ENCODE measurements at regions not wholly inside any gene's neighbourhood (a gene's known extent, or its start where the extent isn't known, plus 50 kb on each side); places are given as distances from the start of the nearest gene placed in this dataset.
A peak's percentile ranks its signal among the peaks of the same experiment; 100 is the strongest.

- no peak for DNase-seq
Measured at GRCh38 chr1:219772265-219773036, 155.9 kb downstream of the SLC30A10 start.

- no peak for DNase-seq
Measured at GRCh38 chr1:219771080-219771479, 157.3 kb downstream of the SLC30A10 start.

GRCh38 chr1:219763321-219763720 is 150.4 kb upstream of the ZC3H11B start:
- DNase-seq = no peak

GRCh38 chr1:219761208-219761860 is 148.4 kb upstream of the ZC3H11B start:
- no peak for DNase-seq

- no peak for DNase-seq
Measured at GRCh38 chr1:219759095-219759494, 146.2 kb upstream of the ZC3H11B start.

GRCh38 chr1:219757890-219758289 is 145.0 kb upstream of the ZC3H11B start:
- no peak for DNase-seq

GRCh38 chr1:219755234-219755633 is 142.3 kb upstream of the ZC3H11B start:
- no peak for DNase-seq

- no peak for DNase-seq
Measured at GRCh38 chr1:219754767-219755166, 141.9 kb upstream of the ZC3H11B start.

GRCh38 chr1:219753914-219754313 is 141.0 kb upstream of the ZC3H11B start:
- DNase-seq = no peak

- no peak for DNase-seq
Measured at GRCh38 chr1:219752645-219753044, 139.7 kb upstream of the ZC3H11B start.

GRCh38 chr1:219751870-219752507 is 139.1 kb upstream of the ZC3H11B start:
- DNase-seq = no peak

- DNase-seq = no peak
Measured at GRCh38 chr1:219749370-219749769, 136.5 kb upstream of the ZC3H11B start.

- DNase-seq = no peak
Measured at GRCh38 chr1:219746141-219746540, 133.2 kb upstream of the ZC3H11B start.

- no peak for DNase-seq
Measured at GRCh38 chr1:219744652-219745469, 132.0 kb upstream of the ZC3H11B start.

GRCh38 chr1:219741011-219741970 is 128.4 kb upstream of the ZC3H11B start:
- no peak for DNase-seq

- DNase-seq = no peak
Measured at GRCh38 chr1:219733511-219734174, 120.7 kb upstream of the ZC3H11B start.

GRCh38 chr1:219732814-219733491 is 120.0 kb upstream of the ZC3H11B start:
- DNase-seq = peak; percentile 20

GRCh38 chr1:219731771-219732170 is 118.9 kb upstream of the ZC3H11B start:
- peak; percentile 22 for DNase-seq

GRCh38 chr1:219726480-219727272 is 113.8 kb upstream of the ZC3H11B start:
- no peak for DNase-seq

GRCh38 chr1:219724440-219724839 is 111.5 kb upstream of the ZC3H11B start:
- no peak for DNase-seq

All from NCI-H82 (cell line).